ENCODE measurements at regions not wholly inside any gene's neighbourhood (a gene's known extent, or its start where the extent isn't known, plus 50 kb on each side); places are given as distances from the start of the nearest gene placed in this dataset.

GRCh38 chr7:122219253-122219865 is 75.3 kb upstream of the AASS start (continued):
- TF ChIP-seq SKIL (IDR thresholded peaks at IDR 0.05; ENCODE audit: low read depth, poor library complexity, severe bottlenecking) (no peak), RELB (IDR thresholded peaks at IDR 0.05; ENCODE audit: low read depth) (no peak), CUX1 (IDR thresholded peaks at IDR 0.05; ENCODE audit: insufficient replicate concordance, low read depth, low read length) (no peak), IRF3 (IDR thresholded peaks at IDR 0.05) (no peak), BCLAF1 (IDR thresholded peaks at IDR 0.05) (no peak), ATF2 (IDR thresholded peaks at IDR 0.05; ENCODE audit: low read length) (no peak), ZSCAN29 (IDR thresholded peaks at IDR 0.05) (no peak), SUPT20H (IDR thresholded peaks at IDR 0.05; ENCODE audit: borderline replicate concordance, control insufficient read depth, low read depth, low read length) (no peak), RAD51 (IDR thresholded peaks at IDR 0.05) (no peak), E2F4 (IDR thresholded peaks at IDR 0.05; ENCODE audit: low read depth, low read length) (no peak), ZNF24 (IDR thresholded peaks at IDR 0.05) (no peak), RAD21 (IDR thresholded peaks at IDR 0.05; ENCODE audit: insufficient read depth, low read depth, low read length) (peak; percentile 71)

Data from GM12878 (cell line).